Right atrium auricular region (tissue), 2 donors: ENCODE measurements at regions not wholly inside any gene's neighbourhood (a gene's known extent, or its start where the extent isn't known, plus 50 kb on each side); places are given as distances from the start of the nearest gene placed in this dataset.

Experiments used
- DNase-seq: peaks from one replicate; pipeline ENCODE4 v3.0.0-alpha.2; 2019; ENCODE audit warnings: low spot score
- H3K27ac ChIP-seq, 2 donors: fragments of 200-600 bp; sonication (generic); 1 replicate in 1 of 2; 2 replicates in 1 of 2; pipeline ENCODE4 v1.5.1; 2016 to 2019
- H3K27me3 ChIP-seq, 2 donors: fragments of 200-600 bp; sonication (generic); one replicate each; pipeline versions ENCODE4 v1.5.1 to v1.6.0; 2017 to 2019
- H3K36me3 ChIP-seq: fragments of 200-600 bp; sonication (generic); one replicate; pipeline ENCODE4 v1.5.1; 2016
- H3K4me1 ChIP-seq, 2 donors: fragments of 200-600 bp; sonication (generic); one replicate each; pipeline versions ENCODE4 v1.5.1 to v1.6.0; 2017 to 2019
- H3K4me3 ChIP-seq, 2 donors: fragments of 200-600 bp; sonication (generic); 1 replicate in 1 of 2; 2 replicates in 1 of 2; pipeline ENCODE4 v1.5.1; 2017 to 2019; ENCODE audit warnings: mild to moderate bottlenecking in 1 of 2, moderate library complexity in 1 of 2
- H3K9me3 ChIP-seq, 2 donors: fragments of 200-600 bp; sonication (generic); one replicate each; pipeline ENCODE4 v1.5.1; 2019
- CTCF ChIP-seq, 2 donors: fragments of 200-600 bp; sonication (generic); IDR thresholded peaks; one replicate each; pipeline ENCODE4 v1.5.1; 2019; ENCODE audit warnings: antibody characterized with exemption in 2 of 2

GRCh38 chr18:41829647-41830516 is 125.2 kb upstream of the PIK3C3 start:
- no peak for TF ChIP-seq CTCF (IDR thresholded peaks at IDR 0.05)
- H3K4me3 ChIP-seq = no peak overlapping the region
- no peak overlapping the region for H3K27ac ChIP-seq
- H3K36me3 ChIP-seq = no peaks in the 10 kb centered on the region
- H3K4me1 ChIP-seq = no peaks in the 10 kb centered on the region
- H3K9me3 ChIP-seq = no peaks in the 10 kb centered on the region
- no peak for DNase-seq
- no peaks in the 10 kb centered on the region for H3K27me3 ChIP-seq

- Histone ChIP-seq H3K4me3 (no peak overlapping the region), H3K27me3 (no peaks in the 10 kb centered on the region), H3K9me3 (no peaks in the 10 kb centered on the region), H3K36me3 (no peaks in the 10 kb centered on the region), H3K4me1 (no peaks in the 10 kb centered on the region), H3K27ac (no peak overlapping the region)
- DNase-seq = no peak
- TF ChIP-seq CTCF (IDR thresholded peaks at IDR 0.05) = no peak
Measured at GRCh38 chr18:41828137-41828536, 126.9 kb upstream of the PIK3C3 start.

GRCh38 chr18:41820784-41821183 is 134.2 kb upstream of the PIK3C3 start:
- Histone ChIP-seq H3K4me3 (no peak overlapping the region), H3K9me3 (no peaks in the 10 kb centered on the region), H3K27me3 (no peaks in the 10 kb centered on the region), H3K36me3 (no peaks in the 10 kb centered on the region), H3K4me1 (no peaks in the 10 kb centered on the region), H3K27ac (no peak overlapping the region)
- no peak for TF ChIP-seq CTCF (IDR thresholded peaks at IDR 0.05)
- no peak for DNase-seq

DNA sequence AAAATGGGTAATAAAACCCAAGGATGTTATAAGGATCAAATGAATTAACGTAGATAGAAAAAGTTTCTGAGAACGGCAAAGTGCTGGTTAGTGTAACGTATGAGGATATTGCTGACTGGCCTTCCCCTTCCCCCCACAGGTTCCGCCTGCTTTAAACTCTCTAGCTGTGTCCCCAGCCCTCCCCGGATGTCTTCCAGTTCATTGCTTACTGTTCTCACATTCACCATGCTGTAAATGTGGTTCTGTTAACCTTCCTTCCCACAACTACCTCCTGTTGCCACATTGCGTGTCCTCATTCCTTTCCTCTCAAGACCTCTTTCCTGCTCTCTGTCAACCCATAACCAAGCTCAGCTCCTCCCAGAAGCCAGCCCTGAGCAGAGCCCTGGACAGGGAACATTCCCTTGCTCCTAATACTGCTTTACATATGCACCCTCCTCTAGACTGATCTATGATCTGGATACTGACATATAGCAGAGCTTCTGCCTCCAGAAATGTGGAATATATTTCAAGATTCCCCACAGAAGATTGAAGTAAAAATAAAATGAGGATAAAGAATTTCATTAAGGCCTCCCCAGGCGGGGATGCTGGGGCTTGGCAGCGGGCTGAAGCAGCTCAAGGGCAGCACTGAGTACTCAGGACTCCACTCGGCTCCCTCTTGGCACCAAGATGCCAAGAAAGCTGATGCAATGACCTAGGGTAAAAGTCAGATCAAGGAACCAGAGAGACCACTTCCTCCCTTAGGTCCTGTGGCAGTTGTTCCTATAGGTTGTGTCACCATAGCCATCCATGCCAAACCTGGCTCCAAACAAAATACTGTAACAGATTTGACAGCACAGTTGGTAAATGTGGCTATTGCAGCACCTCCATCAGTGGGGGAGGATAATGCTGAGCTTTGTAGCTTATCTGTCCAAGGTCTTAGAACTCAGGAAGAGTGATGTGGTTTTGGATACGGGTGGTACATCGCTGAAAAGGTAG is 136.4 kb upstream of the PIK3C3 start:
- TF ChIP-seq CTCF (IDR thresholded peaks at IDR 0.05) = no peak
- DNase-seq = no peak
- Histone ChIP-seq H3K4me1 (no peaks in the 10 kb centered on the region), H3K27ac (no peak overlapping the region), H3K27me3 (no peaks in the 10 kb centered on the region), H3K4me3 (no peak overlapping the region), H3K36me3 (no peaks in the 10 kb centered on the region), H3K9me3 (no peaks in the 10 kb centered on the region)

DNA sequence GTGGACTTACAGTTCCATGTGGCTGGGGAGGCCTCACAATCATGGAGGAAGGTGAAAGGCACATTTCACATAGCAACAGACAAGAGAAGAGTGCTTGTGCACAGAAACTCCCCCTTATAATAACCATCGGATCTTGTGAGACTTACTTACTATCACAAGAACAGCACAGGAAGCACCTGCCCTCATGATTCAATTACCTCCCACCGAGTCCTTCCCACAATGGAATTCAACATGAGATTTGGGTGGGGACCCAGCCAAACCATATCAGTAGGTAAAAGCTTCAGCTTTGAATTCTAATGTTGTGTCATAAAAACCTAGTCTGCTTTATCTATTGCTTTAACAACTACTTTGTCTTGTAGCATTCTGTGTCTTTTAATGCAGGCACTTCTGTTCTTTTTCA is 140.4 kb upstream of the PIK3C3 start:
- TF ChIP-seq CTCF (IDR thresholded peaks at IDR 0.05) = no peak
- Histone ChIP-seq H3K9me3 (no peaks in the 10 kb centered on the region), H3K27ac (no peak overlapping the region), H3K4me3 (no peak overlapping the region), H3K4me1 (no peaks in the 10 kb centered on the region), H3K36me3 (no peaks in the 10 kb centered on the region), H3K27me3 (no peaks in the 10 kb centered on the region)
- no peak for DNase-seq
